Endodermal cell (in vitro differentiated cells): ENCODE measurements at regions not wholly inside any gene's neighbourhood (a gene's known extent, or its start where the extent isn't known, plus 50 kb on each side); places are given as distances from the start of the nearest gene placed in this dataset.

Experiments used
- DNase-seq: peaks from one replicate; pipeline ENCODE4 v3.0.0-alpha.2; 2017
- H3K27ac ChIP-seq: 2 replicates; pipeline ENCODE4 v1.5.1; 2013; ENCODE audit warnings: mild to moderate bottlenecking, low read depth, low read length, moderate library complexity
- H3K27me3 ChIP-seq: 2 replicates; pipeline ENCODE4 v1.6.1; 2013; ENCODE audit warnings: mild to moderate bottlenecking, low read length, moderate library complexity; ENCODE audit not compliant: insufficient read depth, control insufficient read depth, poor library complexity, severe bottlenecking
- H3K36me3 ChIP-seq: 2 replicates; pipeline ENCODE4 v1.7.0; 2013; ENCODE audit warnings: mild to moderate bottlenecking, low read length, moderate library complexity; ENCODE audit not compliant: control insufficient read depth, insufficient read depth
- H3K4me1 ChIP-seq: one replicate; pipeline ENCODE4 v1.7.0; 2013; ENCODE audit warnings: low read length; ENCODE audit not compliant: control insufficient read depth, insufficient read depth
- H3K4me3 ChIP-seq: 2 replicates; pipeline ENCODE4 v1.5.1; 2013; ENCODE audit warnings: mild to moderate bottlenecking, low read length, moderate library complexity
- H3K9ac ChIP-seq: 2 replicates; pipeline ENCODE4 v1.6.1; 2013; ENCODE audit warnings: mild to moderate bottlenecking, low read length, moderate library complexity; ENCODE audit not compliant: poor library complexity, severe bottlenecking; ENCODE audit errors: extremely low read depth
- H3K9me3 ChIP-seq: 2 replicates; pipeline ENCODE4 v1.6.1; 2013; ENCODE audit warnings: mild to moderate bottlenecking, low read length, moderate library complexity; ENCODE audit not compliant: control insufficient read depth
- H3K27ac Mint-ChIP-seq: 2 replicates; pipeline ENCODE4 v1.8.0; 2020; ENCODE audit warnings: mixed read lengths
- H3K27me3 Mint-ChIP-seq: 2 replicates; pipeline ENCODE4 v1.8.0; 2021; ENCODE audit warnings: mild to moderate bottlenecking, mixed read lengths; ENCODE audit not compliant: insufficient read depth
- H3K36me3 Mint-ChIP-seq: 2 replicates; pipeline ENCODE4 v1.8.0; 2020; ENCODE audit warnings: low read depth, mixed read lengths
- H3K4me1 Mint-ChIP-seq: 2 replicates; pipeline ENCODE4 v1.8.0; 2020; ENCODE audit warnings: mixed read lengths
- H3K4me3 Mint-ChIP-seq: 2 replicates; pipeline ENCODE4 v1.8.0; 2020; ENCODE audit warnings: mild to moderate bottlenecking, moderate library complexity, mixed read lengths
- H3K9me3 Mint-ChIP-seq: 2 replicates; pipeline ENCODE4 v1.8.0; 2020; ENCODE audit warnings: mild to moderate bottlenecking, mixed read lengths
- CTCF ChIP-seq: fragments of 200-600 bp; sonication (generic); conservative IDR thresholded peaks from 2 replicates; pipeline ENCODE4 v1.5.0; 2021; ENCODE audit warnings: antibody characterized with exemption, mild to moderate bottlenecking
- WGBS, 2 experiments: methylation state at CpG; one replicate each; pipeline versions ENCODE4 v1.1.5 to v1.1.7; 2013; ENCODE audit warnings: missing lambda C conversion rate in 2 of 2, mixed read lengths in 1 of 2; ENCODE audit not compliant: insufficient coverage in 1 of 2, insufficient read length in 1 of 2; 5-methylcytosine and 5-hydroxymethylcytosine counted together

GRCh38 chr2:200089040-200089755 lies 133.8 kb downstream of the MAIP1 start:
- no peaks in the 10 kb centered on the region for H3K27me3 ChIP-seq
- no peak for DNase-seq
- no peaks in the 10 kb centered on the region for H3K27me3 Mint-ChIP-seq
- H3K4me3 Mint-ChIP-seq: no peak overlapping the region
- WGBS, 2 experiments: 85 to 86% methylated on average over 4 to 6 of the region's 6 CpGs
- H3K36me3 ChIP-seq: no peaks in the 10 kb centered on the region
- H3K4me1 ChIP-seq: peaks cover 26% of the 10 kb centered on the region
- H3K4me3 ChIP-seq: no peak overlapping the region
- no peak for TF ChIP-seq CTCF
- H3K9me3 Mint-ChIP-seq: no peaks in the 10 kb centered on the region
- H3K27ac ChIP-seq: no peak overlapping the region
- no peak overlapping the region for H3K9ac ChIP-seq
- H3K27ac Mint-ChIP-seq: no peak overlapping the region
- peaks cover 59% of the 10 kb centered on the region for H3K4me1 Mint-ChIP-seq
- no peaks in the 10 kb centered on the region for H3K9me3 ChIP-seq
- no peaks in the 10 kb centered on the region for H3K36me3 Mint-ChIP-seq

- TF ChIP-seq CTCF: no peak
- H3K9ac ChIP-seq: no peak overlapping the region
- no peaks in the 10 kb centered on the region for H3K9me3 ChIP-seq
- no peaks in the 10 kb centered on the region for H3K27me3 ChIP-seq
- Mint-ChIP-seq H3K27me3 (no peaks in the 10 kb centered on the region), H3K9me3 (no peaks in the 10 kb centered on the region), H3K27ac (no peak overlapping the region), H3K4me3 (no peak overlapping the region), H3K4me1 (peaks cover 60% of the 10 kb centered on the region), H3K36me3 (no peaks in the 10 kb centered on the region)
- H3K27ac ChIP-seq: no peak overlapping the region
- 70 to 75% methylated on average over 5 to 6 of the region's 6 CpGs for WGBS, 2 experiments
- H3K4me1 ChIP-seq: peaks cover 26% of the 10 kb centered on the region
- no peaks in the 10 kb centered on the region for H3K36me3 ChIP-seq
- no peak overlapping the region for H3K4me3 ChIP-seq
- no peak for DNase-seq
These were observed 134.4 kb downstream of the MAIP1 start for GRCh38 chr2:200089756-200090109.

- H3K36me3 ChIP-seq: no peaks in the 10 kb centered on the region
- no peaks in the 10 kb centered on the region for H3K27me3 Mint-ChIP-seq
- no peak for TF ChIP-seq CTCF
- H3K27ac Mint-ChIP-seq: peak overlapping the region; percentile 13
- H3K9me3 Mint-ChIP-seq: peaks cover 3% of the 10 kb centered on the region
- H3K36me3 Mint-ChIP-seq: no peaks in the 10 kb centered on the region
- no peak overlapping the region for H3K9ac ChIP-seq
- peaks cover 63% of the 10 kb centered on the region for H3K4me1 Mint-ChIP-seq
- no peaks in the 10 kb centered on the region for H3K27me3 ChIP-seq
- peaks cover 26% of the 10 kb centered on the region for H3K4me1 ChIP-seq
- H3K9me3 ChIP-seq: no peaks in the 10 kb centered on the region
- no peak overlapping the region for H3K4me3 Mint-ChIP-seq
- DNase-seq: no peak
- 90 to 94% methylated on average over 5 to 6 of the region's 6 CpGs for WGBS, 2 experiments
- peak overlapping the region; percentile 28 for H3K4me3 ChIP-seq
- no peak overlapping the region for H3K27ac ChIP-seq
These were observed 135.3 kb downstream of the MAIP1 start for GRCh38 chr2:200090683-200091082.
